Trophoblast cell (in vitro differentiated cells and primary cell): ENCODE measurements at regions not wholly inside any gene's neighbourhood (a gene's known extent, or its start where the extent isn't known, plus 50 kb on each side); places are given as distances from the start of the nearest gene placed in this dataset.

Source experiments
- DNase-seq, 2 donors: peaks; one replicate each; pipeline ENCODE4 v3.0.0-alpha.2; 2016
- H2AFZ ChIP-seq: 2 replicates; pipeline ENCODE4 v1.6.1; 2013; ENCODE audit warnings: low read length, moderate library complexity, mild to moderate bottlenecking; ENCODE audit not compliant: insufficient read depth, poor library complexity
- H2AK5ac ChIP-seq: 2 replicates; pipeline ENCODE4 v1.6.1; 2013; ENCODE audit warnings: mild to moderate bottlenecking, low read length
- H2BK120ac ChIP-seq: 2 replicates; pipeline ENCODE4 v1.6.1; 2013; ENCODE audit warnings: low read length, mild to moderate bottlenecking, moderate library complexity; ENCODE audit not compliant: insufficient read depth, poor library complexity
- H2BK12ac ChIP-seq: 2 replicates; pipeline ENCODE4 v1.6.1; 2013; ENCODE audit warnings: mild to moderate bottlenecking, low read length, moderate library complexity
- H2BK5ac ChIP-seq: 2 replicates; pipeline ENCODE4 v1.6.1; 2013; ENCODE audit warnings: low read length, low read depth, moderate library complexity, mild to moderate bottlenecking; ENCODE audit not compliant: poor library complexity
- H3K14ac ChIP-seq: 2 replicates; pipeline ENCODE4 v1.6.1; 2013; ENCODE audit warnings: mild to moderate bottlenecking, low read length
- H3K18ac ChIP-seq: 2 replicates; pipeline ENCODE4 v1.6.1; 2013; ENCODE audit warnings: mild to moderate bottlenecking, low read length
- H3K23ac ChIP-seq: 2 replicates; pipeline ENCODE4 v1.6.1; 2013; ENCODE audit warnings: low read length
- H3K27ac ChIP-seq: 2 replicates; pipeline ENCODE4 v1.5.1; 2013; ENCODE audit warnings: low read depth, mild to moderate bottlenecking, inconsistent platforms, low read length, moderate library complexity
- H3K27me3 ChIP-seq: 2 replicates; pipeline ENCODE4 v1.6.1; 2013; ENCODE audit warnings: inconsistent platforms, mild to moderate bottlenecking, low read length, moderate library complexity; ENCODE audit not compliant: insufficient read depth
- H3K36me3 ChIP-seq, 2 experiments: 1 replicate in 1 of 2; 2 replicates in 1 of 2; pipeline ENCODE4 v1.6.1; 2013; ENCODE audit warnings: low read length in 2 of 2, mild to moderate bottlenecking in 2 of 2, moderate library complexity in 1 of 2; ENCODE audit not compliant: insufficient read depth in 2 of 2, control insufficient read depth in 1 of 2
- H3K4ac ChIP-seq: 2 replicates; pipeline ENCODE4 v1.6.1; 2013; ENCODE audit warnings: low read depth, mild to moderate bottlenecking, low read length, moderate library complexity
- H3K4me1 ChIP-seq, 2 experiments: 1 replicate in 1 of 2; 2 replicates in 1 of 2; pipeline ENCODE4 v1.6.1; 2013; ENCODE audit warnings: low read length in 2 of 2, mild to moderate bottlenecking in 2 of 2, moderate library complexity in 1 of 2; ENCODE audit not compliant: insufficient read depth in 2 of 2, control insufficient read depth in 1 of 2
- H3K4me2 ChIP-seq: 2 replicates; pipeline ENCODE4 v1.6.1; 2013; ENCODE audit warnings: inconsistent platforms, mild to moderate bottlenecking, low read length, moderate library complexity
- H3K4me3 ChIP-seq: 2 replicates; pipeline ENCODE4 v1.5.1; 2013; ENCODE audit warnings: mild to moderate bottlenecking, low read depth, low read length, inconsistent platforms
- H3K79me1 ChIP-seq: one replicate; pipeline ENCODE4 v1.6.1; 2013; ENCODE audit warnings: low read length
- H3K79me2 ChIP-seq: 2 replicates; pipeline ENCODE4 v1.6.1; 2013; ENCODE audit warnings: low read length, mild to moderate bottlenecking; ENCODE audit not compliant: control insufficient read depth, insufficient read depth, poor library complexity
- H3K9ac ChIP-seq: 2 replicates; pipeline ENCODE4 v1.6.1; 2013; ENCODE audit warnings: mild to moderate bottlenecking, low read length
- H3K9me3 ChIP-seq: 2 replicates; pipeline ENCODE4 v1.6.1; 2013; ENCODE audit warnings: low read depth, mild to moderate bottlenecking, control low read depth, inconsistent platforms, low read length; ENCODE audit not compliant: insufficient read depth
- H4K12ac ChIP-seq: 2 replicates; pipeline ENCODE4 v1.6.1; 2013; ENCODE audit warnings: low read depth, mild to moderate bottlenecking, low read length, moderate library complexity
- H4K8ac ChIP-seq: 2 replicates; pipeline ENCODE4 v1.6.1; 2013; ENCODE audit warnings: low read depth, mild to moderate bottlenecking, low read length, moderate library complexity
- H4K91ac ChIP-seq: one replicate; pipeline ENCODE4 v1.6.1; 2013; ENCODE audit warnings: low read depth, mild to moderate bottlenecking, low read length, moderate library complexity
- WGBS: extraction: QIAGEN DNeasy Blood & Tissue Kit; methylation state at CpG from one replicate; pipeline ENCODE4 v1.1.7; 2013; ENCODE audit warnings: missing lambda C conversion rate; ENCODE audit not compliant: insufficient read length, insufficient coverage; ENCODE audit errors: extremely low coverage; 5-methylcytosine and 5-hydroxymethylcytosine counted together

DNA sequence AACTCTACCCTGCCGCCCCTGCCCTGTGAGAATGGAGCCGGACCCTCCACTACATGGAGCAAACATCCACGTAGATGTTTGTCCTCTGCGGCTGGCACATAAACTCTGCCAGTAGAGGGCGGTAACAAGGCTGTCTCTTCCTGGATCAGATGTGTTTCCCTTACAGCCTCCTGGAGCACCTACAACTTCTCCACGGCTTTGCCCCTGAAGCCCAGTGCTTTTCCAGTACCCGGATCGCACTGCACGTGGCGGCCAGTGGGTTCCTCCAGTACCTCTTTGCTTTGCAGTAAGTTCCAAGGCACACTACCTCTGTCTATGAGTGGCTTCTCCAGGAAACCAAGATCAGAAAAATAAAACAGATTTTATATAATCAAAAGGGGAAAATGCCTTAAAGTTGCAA, 651.3 kb downstream of the DCDC2C start:
- Histone ChIP-seq H3K4ac (no peak overlapping the region), H3K23ac (no peak overlapping the region), H3K14ac (no peak overlapping the region), H3K4me2 (no peak overlapping the region), H3K18ac (no peak overlapping the region), H2BK120ac (no peak overlapping the region), H2AFZ (no peak overlapping the region), H3K9me3 (no peaks in the 10 kb centered on the region), H3K27ac (no peak overlapping the region), H3K9ac (no peak overlapping the region), H4K12ac (no peak overlapping the region), H4K8ac (no peak overlapping the region), H2BK5ac (no peak overlapping the region), H3K4me3 (no peak overlapping the region), H2AK5ac (no peak overlapping the region), H3K36me3 (no peaks in the 10 kb centered on the region), H3K27me3 (no peaks in the 10 kb centered on the region), H4K91ac (no peak overlapping the region), H2BK12ac (no peak overlapping the region), H3K79me1 (no peaks in the 10 kb centered on the region), H3K4me1 (no peaks in the 10 kb centered on the region), H3K79me2 (no peaks in the 10 kb centered on the region)
- DNase-seq, result peak; percentile 11 to 63
- WGBS, result no CpG with 5 or more reads among the region's 10 CpGs

DNA sequence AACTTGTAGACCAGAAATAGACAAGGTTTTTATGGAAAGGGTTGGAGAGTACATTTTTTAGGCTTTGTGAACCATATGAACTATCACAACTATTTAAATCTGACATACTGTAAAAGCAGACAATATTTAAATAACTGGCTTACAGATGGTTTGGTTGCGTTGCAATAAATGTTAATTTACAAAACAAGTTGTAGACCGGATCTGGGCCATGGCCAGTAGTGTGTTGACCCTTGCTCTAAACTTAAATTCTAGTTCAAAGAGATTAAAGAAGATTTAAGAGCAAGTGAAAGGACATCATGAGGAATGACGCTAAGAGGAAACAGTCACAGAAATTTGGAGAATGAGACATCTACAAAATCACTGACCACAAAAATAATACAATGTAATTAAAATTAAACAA, 652.7 kb downstream of the DCDC2C start:
- H2BK12ac ChIP-seq, result no peak overlapping the region
- H3K79me2 ChIP-seq, result no peaks in the 10 kb centered on the region
- H3K4me3 ChIP-seq, result no peak overlapping the region
- no peak overlapping the region for H2BK5ac ChIP-seq
- no peaks in the 10 kb centered on the region for H3K27me3 ChIP-seq
- no peak overlapping the region for H2AFZ ChIP-seq
- no peak overlapping the region for H4K91ac ChIP-seq
- H3K18ac ChIP-seq, result no peak overlapping the region
- H3K27ac ChIP-seq, result no peak overlapping the region
- no peaks in the 10 kb centered on the region for H3K79me1 ChIP-seq
- no peaks in the 10 kb centered on the region for H3K36me3 ChIP-seq
- DNase-seq, result no peak
- H3K9me3 ChIP-seq, result no peaks in the 10 kb centered on the region
- no peak overlapping the region for H3K23ac ChIP-seq
- H2AK5ac ChIP-seq, result no peak overlapping the region
- no peak overlapping the region for H3K9ac ChIP-seq
- H4K12ac ChIP-seq, result no peak overlapping the region
- H3K4me2 ChIP-seq, result no peak overlapping the region
- no peak overlapping the region for H4K8ac ChIP-seq
- H3K4me1 ChIP-seq, result no peaks in the 10 kb centered on the region
- no peak overlapping the region for H2BK120ac ChIP-seq
- H3K4ac ChIP-seq, result no peak overlapping the region
- WGBS, result no CpG with 5 or more reads among the region's 3 CpGs
- no peak overlapping the region for H3K14ac ChIP-seq

DNA sequence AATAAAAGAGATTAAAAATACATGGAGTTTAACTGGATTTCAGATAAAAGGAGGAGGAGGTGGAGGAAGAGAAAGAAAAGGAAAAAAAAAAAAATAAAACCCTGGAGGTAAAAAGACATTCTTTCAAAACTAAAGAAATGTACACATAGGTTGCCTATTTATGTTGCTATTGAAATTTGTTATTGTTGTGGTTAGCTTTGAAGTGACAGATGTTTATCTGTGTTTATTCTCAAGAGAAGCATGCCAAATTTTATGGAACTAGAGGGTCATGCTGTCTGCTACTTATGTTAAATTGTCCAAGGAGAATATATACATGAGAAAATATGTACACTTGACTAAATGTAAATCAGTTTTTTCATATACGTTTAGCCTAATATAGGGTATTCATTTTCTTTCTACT, 653.2 kb downstream of the DCDC2C start:
- Histone ChIP-seq H2BK12ac (no peak overlapping the region), H3K14ac (no peak overlapping the region), H4K12ac (no peak overlapping the region), H2AFZ (no peak overlapping the region), H3K27ac (no peak overlapping the region), H3K4ac (no peak overlapping the region), H4K8ac (no peak overlapping the region), H3K4me2 (no peak overlapping the region), H3K36me3 (no peaks in the 10 kb centered on the region), H3K23ac (no peak overlapping the region), H3K9ac (no peak overlapping the region), H3K18ac (no peak overlapping the region), H4K91ac (no peak overlapping the region), H3K9me3 (no peaks in the 10 kb centered on the region), H3K27me3 (no peaks in the 10 kb centered on the region), H3K79me1 (no peaks in the 10 kb centered on the region), H3K4me3 (no peak overlapping the region), H2AK5ac (no peak overlapping the region), H2BK5ac (no peak overlapping the region), H2BK120ac (no peak overlapping the region), H3K4me1 (no peaks in the 10 kb centered on the region), H3K79me2 (no peaks in the 10 kb centered on the region)
- no peak for DNase-seq
- WGBS, result no CpG with 5 or more reads among the region's 1 CpG

DNA sequence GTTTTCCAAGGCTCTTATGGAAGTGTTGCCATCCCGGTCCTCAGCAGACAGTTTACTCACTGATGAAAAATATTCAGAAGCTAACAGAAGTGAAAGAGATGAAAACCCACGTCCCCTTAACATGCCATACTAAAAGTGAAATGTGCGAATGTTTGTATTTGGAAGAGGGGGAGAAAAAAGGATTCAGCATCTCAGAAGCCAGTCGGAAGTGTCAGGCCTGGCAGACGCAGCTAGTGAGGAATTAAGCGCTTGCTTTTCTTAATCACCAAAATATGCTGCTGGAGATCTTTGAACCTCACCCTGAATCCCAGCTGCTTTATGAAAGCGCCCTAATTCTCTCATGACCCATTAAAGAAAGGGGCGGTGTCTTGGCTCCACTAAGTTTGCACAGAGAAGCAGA, 653.7 kb downstream of the DCDC2C start:
- H3K14ac ChIP-seq, result no peak overlapping the region
- H3K4me2 ChIP-seq, result no peak overlapping the region
- H3K27ac ChIP-seq, result no peak overlapping the region
- H3K4me1 ChIP-seq, result no peaks in the 10 kb centered on the region
- H4K12ac ChIP-seq, result no peak overlapping the region
- H3K18ac ChIP-seq, result no peak overlapping the region
- no peak overlapping the region for H2BK12ac ChIP-seq
- H3K36me3 ChIP-seq, result no peaks in the 10 kb centered on the region
- H3K23ac ChIP-seq, result no peak overlapping the region
- H3K27me3 ChIP-seq, result no peaks in the 10 kb centered on the region
- no peak overlapping the region for H2BK120ac ChIP-seq
- WGBS, result no CpG with 5 or more reads among the region's 8 CpGs
- H3K4me3 ChIP-seq, result no peak overlapping the region
- no peak overlapping the region for H3K4ac ChIP-seq
- no peak overlapping the region for H2AK5ac ChIP-seq
- no peak overlapping the region for H3K9ac ChIP-seq
- no peak overlapping the region for H4K8ac ChIP-seq
- H3K79me1 ChIP-seq, result no peaks in the 10 kb centered on the region
- no peak overlapping the region for H2BK5ac ChIP-seq
- no peak overlapping the region for H4K91ac ChIP-seq
- H3K9me3 ChIP-seq, result no peaks in the 10 kb centered on the region
- no peak overlapping the region for H2AFZ ChIP-seq
- no peaks in the 10 kb centered on the region for H3K79me2 ChIP-seq
- no peak for DNase-seq
